MV-4-11 (cell line): ENCODE measurements at regions not wholly inside any gene's neighbourhood (a gene's known extent, or its start where the extent isn't known, plus 50 kb on each side); places are given as distances from the start of the nearest gene placed in this dataset.
"Not testable (repeated sequence)": the region's sequence is repeated elsewhere in the genome, so short reads cannot be mapped to it uniquely, and the experiment has no call there.

Experiments used
- DNase-seq: peaks from one replicate; lab custom pipeline; 2025; lab: John Stamatoyannopoulos, UW

DNA sequence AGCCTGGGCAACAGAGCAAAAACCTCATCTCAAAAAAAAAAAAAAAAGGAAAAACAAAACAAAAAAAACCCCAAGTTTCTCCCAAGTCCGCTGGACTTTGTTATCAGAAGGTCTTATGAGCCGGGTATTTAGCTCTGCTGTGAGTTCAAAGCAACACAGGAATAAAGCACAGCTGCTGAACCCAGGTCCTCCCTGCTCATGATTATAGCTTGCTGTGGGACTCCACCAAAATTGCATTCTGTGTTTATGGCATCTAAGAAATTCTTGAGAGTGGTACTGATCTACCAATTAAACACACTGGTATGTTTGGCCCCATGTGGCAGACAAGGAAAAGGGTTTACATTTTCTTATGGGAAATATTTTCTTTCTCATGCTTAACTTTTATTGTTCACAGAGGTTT lies 93.6 kb upstream of the NEDD9 start:
- DNase-seq, result no peak

- DNase-seq, result peak; percentile 20
Observed at GRCh38 chr6:11324453-11325015, 92.1 kb upstream of the NEDD9 start.

GRCh38 chr6:11323666-11324452 lies 91.4 kb upstream of the NEDD9 start:
- peak; percentile 100 for DNase-seq

- no peak for DNase-seq
Observed at GRCh38 chr6:11322252-11322885, 89.9 kb upstream of the NEDD9 start.

DNA sequence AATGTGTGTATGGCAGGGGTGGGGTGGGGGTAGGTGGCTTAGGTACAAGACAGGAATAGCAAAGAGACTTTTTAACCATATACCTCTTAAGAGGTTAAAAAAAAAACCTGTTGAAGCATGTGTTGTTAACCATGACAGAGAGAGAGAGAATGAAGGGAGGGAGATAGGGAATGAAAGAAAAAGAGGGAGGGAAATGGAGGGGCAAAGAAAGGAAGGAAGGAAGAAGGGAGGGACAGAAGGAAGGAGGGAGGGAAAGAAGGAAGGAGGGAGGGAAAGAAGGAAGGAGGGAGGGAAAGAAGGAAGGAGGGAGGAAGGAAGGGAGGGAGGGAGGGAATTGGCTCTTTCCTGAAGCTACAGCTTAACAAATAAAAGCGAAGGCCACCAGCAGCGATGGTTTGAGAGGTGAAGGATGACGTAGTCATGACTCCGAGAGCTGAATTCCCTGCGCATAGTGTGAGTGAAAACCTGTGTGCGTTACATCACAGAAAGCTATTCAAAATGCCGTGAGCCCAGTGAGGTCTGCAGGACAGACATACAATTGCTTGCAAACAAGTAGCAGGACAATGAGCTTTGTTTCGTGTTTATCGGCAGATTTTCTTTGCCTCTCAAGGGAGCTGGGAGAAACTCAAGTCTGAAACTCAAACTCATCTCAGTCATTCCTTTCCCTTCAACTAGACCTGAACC lies 88.6 kb upstream of the NEDD9 start:
- no peak for DNase-seq

- no peak for DNase-seq
Observed at GRCh38 chr6:11318835-11319813, 86.7 kb upstream of the NEDD9 start.

DNA sequence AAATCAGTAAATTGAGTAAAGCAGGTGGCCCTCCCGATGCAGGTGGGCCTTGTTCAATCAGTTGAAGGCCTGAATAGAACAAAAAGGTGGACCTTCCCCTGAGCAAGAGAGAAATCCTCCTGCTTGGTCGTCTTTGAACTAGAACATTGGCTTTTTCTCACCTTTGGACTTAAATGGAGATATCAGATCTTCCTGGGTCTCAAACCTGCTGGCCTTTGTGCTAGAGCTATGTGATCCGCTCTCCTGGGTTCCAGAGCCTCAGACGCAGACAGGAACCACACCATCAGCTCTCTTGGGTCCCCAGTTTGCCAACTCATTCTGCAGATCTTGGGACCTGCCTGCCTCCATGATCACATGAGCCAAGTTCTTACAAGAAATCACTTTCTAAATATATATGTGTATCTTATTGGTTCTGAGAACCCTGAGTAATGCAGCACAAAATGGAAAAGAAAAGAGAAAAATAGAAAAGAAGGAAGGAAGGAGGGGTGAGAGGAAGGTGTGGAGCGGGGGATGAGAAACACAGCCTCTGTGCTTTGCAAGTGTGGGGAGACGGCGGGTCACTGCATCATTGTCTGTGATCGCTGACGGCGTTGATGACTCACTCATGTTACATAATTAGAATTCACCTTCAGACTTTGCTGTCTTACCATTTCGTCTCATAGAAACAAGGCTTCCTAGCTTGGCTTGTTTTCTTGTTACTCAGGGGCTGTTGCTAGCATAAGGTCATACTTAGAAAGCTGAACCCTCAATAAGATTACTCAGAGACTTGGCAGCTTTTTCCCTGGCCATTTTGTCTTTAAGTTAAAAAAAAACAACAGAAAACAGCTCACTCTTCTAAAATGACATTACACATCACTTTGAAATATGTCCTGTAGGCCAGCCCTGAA lies 85.7 kb upstream of the NEDD9 start:
- peak; percentile 76 for DNase-seq

- DNase-seq, result no peak
Observed at GRCh38 chr6:11315743-11316437, 83.4 kb upstream of the NEDD9 start.

DNA sequence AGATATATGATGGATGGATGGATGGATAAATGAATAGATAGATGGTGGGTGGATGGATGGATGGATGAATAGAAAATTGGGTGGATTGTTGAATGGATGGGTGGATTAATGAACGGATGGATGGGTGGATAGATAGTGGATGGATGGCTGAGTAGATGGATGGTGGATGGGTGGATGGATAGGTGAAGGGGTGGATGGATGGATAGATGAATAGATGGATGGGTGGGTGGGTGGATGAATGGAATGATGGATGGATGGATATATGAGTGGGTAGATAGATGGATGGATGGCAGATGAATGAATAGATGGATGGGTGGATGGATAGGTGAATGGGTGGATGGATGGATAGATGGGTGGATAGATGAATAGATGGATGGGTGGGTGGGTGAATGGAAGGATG lies 80.7 kb upstream of the NEDD9 start:
- DNase-seq, result no peak

- no peak for DNase-seq
Observed at GRCh38 chr6:11311970-11312369, 79.5 kb upstream of the NEDD9 start.

- DNase-seq, result peak; percentile 73
Observed at GRCh38 chr6:11309947-11310665, 77.6 kb upstream of the NEDD9 start.

DNA sequence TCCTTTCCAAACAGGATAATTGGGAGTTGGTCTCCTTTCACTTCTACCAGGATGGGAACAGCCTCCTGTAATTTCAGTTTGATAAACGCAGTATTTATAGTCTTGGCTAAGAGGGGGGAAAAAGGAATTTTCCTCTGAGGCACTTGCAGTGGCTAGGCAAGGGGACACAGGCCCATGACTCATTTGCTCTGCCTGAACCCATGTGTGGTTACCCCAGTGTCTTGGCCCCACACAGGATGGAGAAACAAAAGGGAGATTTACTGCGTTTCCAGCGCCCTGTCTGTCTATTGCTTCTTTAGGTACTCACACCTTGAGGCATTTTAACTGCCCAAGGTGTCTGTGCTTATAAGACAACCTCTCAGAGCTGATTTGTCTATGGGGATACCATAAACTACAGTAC lies 74.8 kb upstream of the NEDD9 start:
- DNase-seq, result peak; percentile 24

GRCh38 chr6:11304946-11305345 lies 72.5 kb upstream of the NEDD9 start:
- DNase-seq, result no peak

GRCh38 chr6:11299876-11300428 lies 67.5 kb upstream of the NEDD9 start:
- not testable (repeated sequence) for DNase-seq

- DNase-seq, result not testable (repeated sequence)
Observed at GRCh38 chr6:11299421-11299784, 66.9 kb upstream of the NEDD9 start.

- DNase-seq, result no peak
Observed at GRCh38 chr6:11298651-11299420, 66.4 kb upstream of the NEDD9 start.

GRCh38 chr6:11297376-11297729 lies 64.9 kb upstream of the NEDD9 start:
- DNase-seq, result no peak
